ENCODE measurements at regions not wholly inside any gene's neighbourhood (a gene's known extent, or its start where the extent isn't known, plus 50 kb on each side); places are given as distances from the start of the nearest gene placed in this dataset.

DNA sequence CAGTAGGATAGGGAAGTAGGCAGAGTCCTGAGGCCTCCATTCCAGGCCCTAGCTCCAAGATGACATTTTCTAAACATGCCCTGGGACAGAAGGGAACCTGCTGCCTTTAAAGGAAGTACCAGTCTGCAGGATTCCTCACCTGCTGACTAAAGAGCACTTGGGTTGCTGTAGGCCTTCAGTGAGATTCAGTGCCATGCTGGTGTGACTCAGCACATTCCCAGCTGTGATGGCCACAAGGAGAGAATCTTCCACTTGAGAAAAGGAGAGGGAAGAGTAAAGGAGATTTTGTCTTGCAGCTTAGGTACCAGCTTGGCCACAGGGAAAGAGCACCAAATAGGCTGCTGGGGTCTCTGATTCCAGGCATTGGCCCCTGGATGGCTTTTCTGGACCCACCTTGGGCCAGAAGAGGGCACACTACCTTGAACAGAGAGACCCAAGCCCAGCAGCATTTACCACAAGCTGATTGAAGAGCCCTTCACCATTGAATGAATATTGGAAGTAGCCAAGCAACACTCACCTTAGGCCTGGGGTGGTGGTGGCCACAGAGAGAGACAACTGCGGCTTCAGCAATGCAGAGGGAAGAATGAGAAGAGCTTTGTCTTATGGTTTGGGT lies 498.3 kb downstream of the KCNH5 start:
- TF ChIP-seq CTCF (IDR thresholded peaks at IDR 0.05) (no peak), POLR2AphosphoS5 (IDR thresholded peaks at IDR 0.05) (no peak), POLR2A (IDR thresholded peaks at IDR 0.05) (no peak)
